ENCODE measurements at regions not wholly inside any gene's neighbourhood (a gene's known extent, or its start where the extent isn't known, plus 50 kb on each side); places are given as distances from the start of the nearest gene placed in this dataset.

GRCh38 chr1:75053207-75053606, 81.0 kb upstream of the LHX8 start:
- DNase-seq (ENCODE audit: low spot score in 2 of 2) = no peak
- 43 to 74% methylated on average over 2 of the region's 2 CpGs for WGBS, 2 donors
- Histone ChIP-seq H3K27ac (no peak overlapping the region), H3K9me3 (peaks cover 0 to 20% (median 0%) of the 10 kb centered on the region in 4 donors), H3K27me3 (no peaks in the 10 kb centered on the region), H3K36me3 (no peaks in the 10 kb centered on the region), H3K4me1 (no peaks in the 10 kb centered on the region), H3K4me3 (no peak overlapping the region)
- no peak for TF ChIP-seq POLR2A (IDR thresholded peaks at IDR 0.05)
- TF ChIP-seq CTCF (IDR thresholded peaks at IDR 0.05) = no peak
- TF ChIP-seq EP300 (IDR thresholded peaks at IDR 0.05) = no peak

GRCh38 chr1:75058424-75058823, 75.8 kb upstream of the LHX8 start:
- no peaks in the 10 kb centered on the region for H3K4me1 ChIP-seq
- no peak overlapping the region for H3K27ac ChIP-seq
- no peaks in the 10 kb centered on the region for H3K36me3 ChIP-seq
- TF ChIP-seq POLR2A (IDR thresholded peaks at IDR 0.05) = no peak
- H3K27me3 ChIP-seq = no peaks in the 10 kb centered on the region
- H3K4me3 ChIP-seq = no peak overlapping the region
- no peak for DNase-seq (ENCODE audit: low spot score in 2 of 2)
- H3K9me3 ChIP-seq = peaks cover 0 to 36% (median 5%) of the 10 kb centered on the region in 4 donors

GRCh38 chr1:75062111-75062510, 72.1 kb upstream of the LHX8 start:
- Histone ChIP-seq H3K36me3 (no peaks in the 10 kb centered on the region), H3K9me3 (peaks cover 0 to 19% (median 5%) of the 10 kb centered on the region in 4 donors), H3K4me3 (no peak overlapping the region), H3K27ac (no peak overlapping the region), H3K27me3 (no peaks in the 10 kb centered on the region), H3K4me1 (no peaks in the 10 kb centered on the region)
- no peak for TF ChIP-seq POLR2A (IDR thresholded peaks at IDR 0.05)
- TF ChIP-seq EP300 (IDR thresholded peaks at IDR 0.05) = no peak
- TF ChIP-seq CTCF (IDR thresholded peaks at IDR 0.05) = no peak
- WGBS, 2 donors = 81 to 86% methylated on average over 1 of the region's 1 CpG
- DNase-seq (ENCODE audit: low spot score in 2 of 2) = no peak

- no peaks in the 10 kb centered on the region for H3K4me1 ChIP-seq
- H3K9me3 ChIP-seq = peaks cover 0 to 4% (median 0%) of the 10 kb centered on the region in 4 donors
- no peak overlapping the region for H3K4me3 ChIP-seq
- no peak for DNase-seq (ENCODE audit: low spot score in 2 of 2)
- WGBS, 2 donors = 83 to 100% methylated on average over 1 of the region's 1 CpG
- H3K27ac ChIP-seq = no peak overlapping the region
- TF ChIP-seq POLR2A (IDR thresholded peaks at IDR 0.05) (no peak), EP300 (IDR thresholded peaks at IDR 0.05) (no peak), CTCF (IDR thresholded peaks at IDR 0.05) (no peak)
- H3K27me3 ChIP-seq = no peaks in the 10 kb centered on the region
- no peaks in the 10 kb centered on the region for H3K36me3 ChIP-seq
These were observed 66.2 kb upstream of the LHX8 start for GRCh38 chr1:75067975-75068374.

- H3K4me1 ChIP-seq = no peaks in the 10 kb centered on the region
- TF ChIP-seq POLR2A (IDR thresholded peaks at IDR 0.05) (no peak), EP300 (IDR thresholded peaks at IDR 0.05) (no peak), CTCF (IDR thresholded peaks at IDR 0.05) (no peak)
- WGBS, 2 donors = 7 to 9% methylated on average over 4 of the region's 4 CpGs
- no peaks in the 10 kb centered on the region for H3K36me3 ChIP-seq
- no peaks in the 10 kb centered on the region for H3K9me3 ChIP-seq
- DNase-seq (ENCODE audit: low spot score in 2 of 2) = no peak
- H3K27ac ChIP-seq = no peak overlapping the region
- no peak overlapping the region for H3K4me3 ChIP-seq
- H3K27me3 ChIP-seq = no peaks in the 10 kb centered on the region
These were observed 59.3 kb upstream of the LHX8 start for GRCh38 chr1:75074831-75075395.
